Glutamatergic neuron (in vitro differentiated cells): ENCODE measurements at regions not wholly inside any gene's neighbourhood (a gene's known extent, or its start where the extent isn't known, plus 50 kb on each side); places are given as distances from the start of the nearest gene placed in this dataset.
A peak's percentile ranks its signal among the peaks of the same experiment; 100 is the strongest.

Experiments used
- DNase-seq: peaks from one replicate; pipeline ENCODE4 v3.0.0; 2022
- H3K27ac Mint-ChIP-seq: one replicate; pipeline ENCODE4 v1.8.0; 2020; ENCODE audit warnings: mild to moderate bottlenecking, mixed read lengths, inconsistent platforms; ENCODE audit not compliant: unreplicated experiment
- H3K27me3 Mint-ChIP-seq: one replicate; pipeline ENCODE4 v1.8.0; 2020; ENCODE audit warnings: mild to moderate bottlenecking, moderate library complexity, mixed read lengths, inconsistent platforms; ENCODE audit not compliant: unreplicated experiment
- H3K36me3 Mint-ChIP-seq: one replicate; pipeline ENCODE4 v1.8.0; 2020; ENCODE audit warnings: mild to moderate bottlenecking, mixed read lengths, inconsistent platforms; ENCODE audit not compliant: unreplicated experiment
- H3K4me1 Mint-ChIP-seq: one replicate; pipeline ENCODE4 v1.8.0; 2020; ENCODE audit warnings: mild to moderate bottlenecking, low read depth, mixed read lengths, inconsistent platforms; ENCODE audit not compliant: unreplicated experiment
- H3K4me3 Mint-ChIP-seq: one replicate; pipeline ENCODE4 v1.8.0; 2020; ENCODE audit warnings: mild to moderate bottlenecking, mixed read lengths, inconsistent platforms; ENCODE audit not compliant: unreplicated experiment
- H3K9me3 Mint-ChIP-seq: one replicate; pipeline ENCODE4 v1.8.0; 2020; ENCODE audit warnings: mild to moderate bottlenecking, moderate library complexity, mixed read lengths, inconsistent platforms; ENCODE audit not compliant: unreplicated experiment
- TF ChIP-seq, protein P1 (sequence below): fragments of 200-600 bp; sonication (generic); IDR thresholded peaks from one replicate; pipeline ENCODE4 v1.5.0; 2021; ENCODE audit not compliant: partially characterized antibody, unreplicated experiment

DNA sequence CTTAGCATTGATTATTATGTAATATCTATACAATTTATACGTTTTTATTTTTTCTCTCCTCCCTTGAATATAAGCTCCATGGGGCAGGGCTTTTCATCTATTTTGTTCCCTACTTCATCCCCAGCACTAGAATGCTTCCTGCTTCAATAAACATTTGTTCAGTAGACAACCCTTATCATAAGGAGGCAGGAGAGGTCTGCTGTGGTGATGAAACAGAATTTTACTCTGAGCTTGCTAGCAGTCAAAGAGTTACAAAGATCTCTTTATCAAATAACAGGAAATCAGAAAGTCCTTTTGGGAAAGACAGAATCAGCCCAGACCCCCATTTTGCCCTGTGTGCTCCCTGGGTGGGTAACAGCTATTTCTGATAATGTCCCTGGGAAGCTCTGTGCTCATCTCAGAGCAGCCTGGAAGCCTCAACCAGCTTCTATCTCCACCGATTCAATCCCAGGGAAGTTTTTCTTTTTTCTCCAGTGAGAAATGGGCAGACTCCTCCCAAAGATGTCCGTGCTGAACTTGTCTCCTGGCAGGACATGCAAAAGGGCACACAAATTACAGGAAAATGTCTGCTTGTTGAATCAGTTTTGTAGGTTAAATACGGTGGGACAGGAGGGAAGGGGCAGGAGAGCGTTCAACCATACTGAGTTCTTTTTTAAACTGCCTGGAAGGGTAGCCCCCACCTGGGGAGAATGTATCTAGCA, 84.7 kb upstream of the PKDCC start:
- H3K27ac Mint-ChIP-seq, result no peak overlapping the region
- peaks cover 41% of the 10 kb centered on the region for H3K4me1 Mint-ChIP-seq
- no peaks in the 10 kb centered on the region for H3K36me3 Mint-ChIP-seq
- no peaks in the 10 kb centered on the region for H3K27me3 Mint-ChIP-seq
- H3K9me3 Mint-ChIP-seq, result peaks cover 8% of the 10 kb centered on the region
- TF ChIP-seq, protein P1, sequence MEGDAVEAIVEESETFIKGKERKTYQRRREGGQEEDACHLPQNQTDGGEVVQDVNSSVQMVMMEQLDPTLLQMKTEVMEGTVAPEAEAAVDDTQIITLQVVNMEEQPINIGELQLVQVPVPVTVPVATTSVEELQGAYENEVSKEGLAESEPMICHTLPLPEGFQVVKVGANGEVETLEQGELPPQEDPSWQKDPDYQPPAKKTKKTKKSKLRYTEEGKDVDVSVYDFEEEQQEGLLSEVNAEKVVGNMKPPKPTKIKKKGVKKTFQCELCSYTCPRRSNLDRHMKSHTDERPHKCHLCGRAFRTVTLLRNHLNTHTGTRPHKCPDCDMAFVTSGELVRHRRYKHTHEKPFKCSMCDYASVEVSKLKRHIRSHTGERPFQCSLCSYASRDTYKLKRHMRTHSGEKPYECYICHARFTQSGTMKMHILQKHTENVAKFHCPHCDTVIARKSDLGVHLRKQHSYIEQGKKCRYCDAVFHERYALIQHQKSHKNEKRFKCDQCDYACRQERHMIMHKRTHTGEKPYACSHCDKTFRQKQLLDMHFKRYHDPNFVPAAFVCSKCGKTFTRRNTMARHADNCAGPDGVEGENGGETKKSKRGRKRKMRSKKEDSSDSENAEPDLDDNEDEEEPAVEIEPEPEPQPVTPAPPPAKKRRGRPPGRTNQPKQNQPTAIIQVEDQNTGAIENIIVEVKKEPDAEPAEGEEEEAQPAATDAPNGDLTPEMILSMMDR, result no peak
- no peak overlapping the region for H3K4me3 Mint-ChIP-seq
- no peak for DNase-seq

DNA sequence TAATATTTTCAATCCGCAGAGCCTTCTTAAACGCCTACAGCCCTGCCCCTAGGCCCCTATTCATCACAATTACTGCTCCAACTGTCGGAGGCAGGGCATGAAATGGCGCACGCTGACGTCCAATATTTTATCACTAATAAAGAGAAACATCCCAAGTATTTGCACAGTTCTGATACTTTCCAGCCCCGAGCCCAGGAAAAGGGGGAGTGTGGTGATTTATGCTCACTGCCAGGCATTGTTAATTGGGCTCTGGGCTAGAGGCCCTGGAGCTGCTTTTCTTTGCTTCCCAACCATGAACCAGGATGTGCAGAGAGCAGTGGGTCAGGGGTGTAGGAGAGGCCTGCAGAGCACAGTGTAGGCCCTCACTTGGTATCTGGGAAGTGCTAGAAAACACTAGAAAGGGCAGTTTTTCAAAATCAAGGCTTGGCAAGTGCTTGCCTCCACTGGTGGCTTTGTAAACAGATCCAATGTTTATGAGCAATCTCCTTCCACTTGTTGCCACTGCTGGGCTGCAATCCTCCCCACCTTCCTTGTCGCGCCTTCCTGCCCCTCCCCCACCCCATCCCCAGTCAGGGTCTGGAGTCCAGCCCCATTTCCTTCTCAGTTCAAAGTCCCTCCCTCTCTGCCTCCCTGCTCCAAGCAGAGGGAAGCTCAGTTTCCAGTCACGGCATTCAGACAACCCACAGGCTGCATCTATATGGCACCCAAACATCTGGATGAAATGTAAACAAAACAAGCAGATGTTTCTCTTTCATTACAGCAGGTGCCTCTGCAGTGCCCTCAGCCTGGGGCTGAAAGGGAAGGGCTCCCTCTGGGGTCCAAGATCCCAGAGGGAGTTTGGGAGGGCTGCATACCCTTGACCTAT, 83.9 kb upstream of the PKDCC start:
- H3K36me3 Mint-ChIP-seq, result no peaks in the 10 kb centered on the region
- H3K27ac Mint-ChIP-seq, result no peak overlapping the region
- peaks cover 8% of the 10 kb centered on the region for H3K9me3 Mint-ChIP-seq
- no peak for DNase-seq
- no peaks in the 10 kb centered on the region for H3K27me3 Mint-ChIP-seq
- peaks cover 41% of the 10 kb centered on the region for H3K4me1 Mint-ChIP-seq
- TF ChIP-seq, protein P1, result no peak
- no peak overlapping the region for H3K4me3 Mint-ChIP-seq

DNA sequence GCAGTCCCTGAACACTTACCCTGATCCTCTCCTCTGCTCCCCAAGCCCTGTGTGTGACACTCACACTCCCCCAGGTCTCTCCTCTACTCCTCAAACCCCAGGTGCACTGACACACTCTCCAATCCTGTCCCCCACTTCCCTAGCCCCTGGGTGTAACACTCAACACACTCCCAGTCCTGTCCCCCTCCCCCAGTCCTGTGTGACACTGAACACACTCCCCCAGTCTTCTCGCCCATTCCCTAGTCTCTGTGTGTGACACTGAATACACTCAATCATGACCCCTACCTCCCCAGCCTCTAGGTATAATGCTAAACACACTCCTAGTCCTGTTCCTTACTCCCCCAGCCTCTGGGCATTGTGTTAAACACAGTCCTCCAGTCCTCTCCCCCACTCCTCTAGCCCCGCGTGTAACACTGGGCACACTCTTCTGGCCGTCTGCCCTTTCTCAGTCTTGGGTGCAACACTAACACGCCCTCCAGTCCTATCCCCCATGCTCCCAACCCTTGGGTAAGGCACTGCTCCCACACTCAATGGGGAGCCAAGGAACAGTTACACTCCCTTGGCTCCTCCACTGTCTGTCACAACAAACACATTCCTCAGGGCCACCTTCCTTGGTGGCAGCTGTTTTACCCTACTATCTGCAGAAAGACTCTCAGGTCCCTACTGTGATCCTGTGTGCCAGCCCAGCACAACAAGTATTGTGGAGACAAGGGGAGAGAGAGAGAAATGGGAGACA, 82.5 kb upstream of the PKDCC start:
- Mint-ChIP-seq H3K4me1 (peaks cover 36% of the 10 kb centered on the region), H3K27me3 (no peaks in the 10 kb centered on the region), H3K4me3 (no peak overlapping the region), H3K9me3 (peaks cover 8% of the 10 kb centered on the region), H3K36me3 (no peaks in the 10 kb centered on the region), H3K27ac (peak overlapping the region; percentile 53)
- DNase-seq, result no peak
- TF ChIP-seq, protein P1, result no peak

DNA sequence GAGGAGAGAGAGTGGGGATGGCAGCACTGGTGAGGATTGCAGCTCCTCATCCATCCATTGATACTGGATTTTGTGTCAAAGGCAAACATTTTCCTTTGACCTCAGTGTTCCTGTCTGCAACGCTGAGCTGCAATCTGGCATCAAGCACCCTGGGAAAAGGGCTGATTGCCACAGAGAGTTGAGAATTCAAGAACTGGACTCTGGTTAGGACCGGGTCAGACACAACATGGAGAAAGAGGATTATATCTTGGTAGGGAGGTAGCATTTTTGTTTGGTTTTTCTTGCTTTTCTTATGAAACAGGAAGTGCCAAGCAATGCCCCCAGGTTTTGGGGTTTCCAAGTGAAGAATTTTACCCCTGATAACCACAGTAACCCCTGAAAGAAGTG, 81.9 kb upstream of the PKDCC start:
- peaks cover 8% of the 10 kb centered on the region for H3K9me3 Mint-ChIP-seq
- H3K27me3 Mint-ChIP-seq, result no peaks in the 10 kb centered on the region
- no peak overlapping the region for H3K4me3 Mint-ChIP-seq
- no peaks in the 10 kb centered on the region for H3K36me3 Mint-ChIP-seq
- H3K4me1 Mint-ChIP-seq, result peaks cover 36% of the 10 kb centered on the region
- TF ChIP-seq, protein P1, result no peak
- DNase-seq, result no peak
- H3K27ac Mint-ChIP-seq, result peak overlapping the region; percentile 53
